ENCODE measurements at regions not wholly inside any gene's neighbourhood (a gene's known extent, or its start where the extent isn't known, plus 50 kb on each side); places are given as distances from the start of the nearest gene placed in this dataset.
"Not testable (repeated sequence)": the region's sequence is repeated elsewhere in the genome, so short reads cannot be mapped to it uniquely, and the experiment has no call there.

DNA sequence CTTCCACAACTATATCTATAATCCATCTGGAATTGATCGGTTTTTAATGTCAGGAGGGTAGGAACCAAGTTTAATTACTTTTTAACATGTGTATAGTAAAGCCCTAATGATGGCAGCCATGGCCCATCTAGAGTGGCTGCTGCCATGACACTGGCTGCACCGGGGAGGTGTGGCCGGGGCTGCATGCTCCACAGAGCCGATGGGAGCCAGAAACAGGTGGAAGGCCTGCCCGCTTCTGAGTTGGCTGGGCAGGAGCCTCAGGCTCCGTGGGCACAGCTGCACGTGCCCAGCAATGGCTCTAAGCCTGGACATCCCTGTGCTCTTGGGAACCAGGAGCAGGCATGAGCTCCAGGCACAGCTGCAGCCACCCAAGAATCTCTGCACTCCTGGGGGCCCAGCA is 73.0 kb downstream of the GBP6 start:
- peak; percentile 36 for DNase-seq (ENCODE audit: low read depth)

DNA sequence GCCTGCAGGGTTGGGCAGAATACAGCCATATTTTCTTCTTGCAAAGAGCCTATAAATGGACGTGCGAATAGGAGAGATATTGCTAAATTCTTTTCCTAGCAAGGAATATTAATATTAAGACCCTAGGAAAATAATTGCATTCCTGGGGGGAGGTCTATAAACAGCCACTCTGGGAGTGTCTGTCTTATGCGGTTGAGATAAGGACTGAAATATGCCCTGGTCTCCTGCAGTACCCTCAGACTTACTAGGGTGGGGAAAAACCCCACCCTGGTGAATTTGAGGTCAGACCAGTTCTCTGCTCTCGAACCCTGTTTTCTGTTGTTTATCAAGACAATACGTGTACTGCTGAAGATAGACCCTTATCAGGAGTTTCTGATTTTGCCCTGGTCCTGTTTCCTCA is 74.4 kb downstream of the GBP6 start:
- not testable (repeated sequence) for DNase-seq (ENCODE audit: low read depth)

DNA sequence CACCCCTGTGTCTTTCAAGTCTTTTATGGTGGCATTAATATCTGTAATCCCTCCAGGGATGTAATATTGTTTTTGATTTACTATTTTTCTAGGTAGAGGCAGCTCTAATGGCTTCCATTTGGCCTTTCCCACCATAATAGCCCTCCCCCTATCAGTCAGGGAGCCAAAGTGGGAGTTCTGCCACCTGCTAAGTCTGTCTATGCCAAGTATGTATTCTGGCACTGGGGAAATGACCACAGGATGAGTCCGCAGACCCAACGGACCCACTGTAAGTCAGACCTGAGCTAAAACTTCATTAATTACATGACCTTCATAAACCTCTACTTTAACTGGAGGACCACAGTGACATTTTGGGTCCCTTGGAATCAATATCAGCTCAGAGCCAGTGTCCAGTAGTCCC is 77.1 kb downstream of the GBP6 start:
- DNase-seq (ENCODE audit: low read depth): peak; percentile 52

DNA sequence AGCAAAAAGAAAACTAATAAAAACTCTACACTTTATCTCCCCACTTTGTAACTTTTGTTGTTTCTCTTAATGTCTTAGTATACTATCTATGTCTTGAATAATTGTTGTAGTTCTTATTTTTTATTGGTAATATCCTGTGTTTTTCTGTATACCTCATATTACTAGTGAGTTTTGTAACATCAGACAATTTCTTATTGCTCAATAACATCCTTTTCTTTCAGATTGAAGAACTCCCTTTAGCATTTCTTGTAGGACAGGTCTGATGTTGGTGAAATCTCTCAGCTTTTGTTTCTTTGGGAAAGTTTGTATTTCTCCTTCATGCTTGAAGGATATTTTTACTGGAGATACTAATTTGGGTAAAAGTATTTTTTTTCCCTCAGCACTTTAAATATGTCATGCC is 79.8 kb upstream of the LRRC8B start:
- no peak for DNase-seq (ENCODE audit: low read depth)

DNA sequence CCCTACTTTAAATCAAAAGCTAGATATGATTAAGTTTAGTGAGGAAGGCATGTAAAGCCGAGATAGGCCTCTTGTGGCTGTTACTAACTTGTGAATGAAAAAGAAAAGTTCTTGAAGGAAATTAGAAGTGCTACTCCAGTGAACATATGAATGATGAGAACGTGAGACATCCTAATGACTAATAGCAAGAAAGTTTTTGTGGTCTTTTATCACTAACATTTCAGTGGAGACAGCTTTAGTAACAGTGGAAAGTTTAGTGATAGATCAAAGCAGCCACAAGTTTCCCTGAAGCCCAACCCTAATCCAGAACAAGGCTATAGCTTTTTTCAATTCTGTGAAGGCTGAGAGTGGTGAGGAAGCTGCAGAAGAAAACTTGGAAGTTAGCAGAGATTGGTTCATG is 73.6 kb upstream of the LRRC8B start:
- peak; percentile 22 for DNase-seq (ENCODE audit: low read depth)

DNA sequence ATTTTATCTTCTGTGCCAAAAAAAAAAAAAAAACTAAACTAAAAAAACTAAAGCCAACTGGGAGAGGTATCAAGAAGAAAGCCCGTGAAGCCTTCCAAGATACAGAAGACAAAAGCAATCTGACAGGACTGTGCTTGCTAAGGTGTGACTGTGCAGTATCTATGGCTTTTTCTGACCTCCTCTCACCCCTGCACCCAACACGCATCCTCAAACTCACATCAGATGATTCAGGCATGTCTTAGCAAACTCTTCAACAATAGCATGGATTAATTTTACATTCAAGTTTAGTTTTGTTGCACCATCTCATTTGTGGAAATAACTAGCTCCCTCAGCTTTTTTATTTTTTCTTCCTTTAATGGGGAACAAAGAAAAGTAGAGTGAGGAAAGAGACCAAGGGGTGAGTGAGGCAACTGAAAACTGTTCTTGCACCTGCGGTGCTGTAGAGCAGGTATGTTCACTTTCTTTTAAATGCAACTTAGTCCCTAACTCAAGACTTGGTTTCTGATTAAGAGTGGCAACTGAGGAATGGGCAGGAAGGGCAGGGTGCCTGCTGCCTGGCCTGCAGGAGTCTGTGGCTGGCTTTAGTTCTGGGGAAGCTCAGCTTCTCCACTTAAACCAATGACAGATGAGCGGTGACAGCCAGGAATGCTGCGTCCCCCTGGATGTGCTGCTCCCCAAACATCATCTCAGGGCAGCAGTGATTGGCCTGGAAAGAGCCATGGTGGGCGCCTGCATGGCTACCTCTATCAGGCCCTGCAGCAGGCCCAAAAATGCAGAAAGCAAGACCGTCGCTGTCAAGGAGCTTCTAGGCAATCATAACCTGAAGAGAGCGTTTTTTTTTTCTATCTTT is 71.3 kb upstream of the LRRC8B start:
- no peak for DNase-seq (ENCODE audit: low read depth)

DNA sequence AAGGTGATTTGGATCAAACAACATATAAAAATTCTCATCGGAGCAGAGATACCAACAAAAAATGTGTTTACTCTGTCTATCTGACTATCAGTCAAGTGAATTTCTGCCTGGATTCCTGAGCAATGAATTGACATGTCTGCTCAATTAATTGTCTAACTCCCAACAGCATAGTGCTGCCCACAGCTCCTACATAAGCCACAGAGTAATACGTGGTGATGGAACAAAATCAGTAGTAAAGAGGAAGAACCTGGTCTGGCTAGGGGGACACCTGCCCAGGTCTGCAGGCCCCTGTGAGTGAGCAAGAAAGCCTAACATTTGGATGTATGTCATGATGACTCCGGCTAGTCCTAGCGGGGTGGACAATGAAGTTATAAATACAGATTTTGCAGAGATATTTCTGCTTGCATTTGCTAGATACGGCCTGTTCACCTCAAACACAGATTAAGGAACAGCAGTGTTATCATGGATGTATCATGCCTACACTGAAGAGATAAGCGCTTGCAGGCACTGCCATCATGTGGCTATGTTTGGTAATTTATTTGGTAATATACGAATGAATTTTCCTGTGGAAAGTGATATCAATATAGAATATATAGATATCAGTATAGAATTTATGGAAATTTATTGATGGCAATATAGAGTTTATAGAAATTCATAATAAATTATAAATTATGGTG is 69.6 kb upstream of the LRRC8B start:
- peak; percentile 53 for DNase-seq (ENCODE audit: low read depth)

DNA sequence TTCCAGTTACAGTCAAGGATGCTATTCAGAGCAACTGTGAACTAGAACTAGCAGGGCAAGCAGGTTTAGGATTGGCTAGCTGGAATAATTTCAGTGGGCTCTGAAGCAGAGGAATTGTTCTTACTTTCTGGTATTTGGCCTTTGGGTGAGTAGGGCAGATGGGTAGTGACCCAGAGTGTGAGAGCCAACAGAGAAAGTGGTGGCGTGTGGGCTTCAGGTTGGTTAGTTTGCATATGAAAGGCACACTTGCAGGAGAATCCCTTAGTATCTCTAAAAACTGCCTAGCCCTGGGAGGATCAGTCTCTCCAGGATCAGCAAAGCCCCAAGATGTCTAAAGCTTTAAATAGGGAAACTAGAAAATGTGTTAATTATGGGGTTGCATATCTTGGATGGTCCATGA is 67.6 kb upstream of the LRRC8B start:
- no peak for DNase-seq (ENCODE audit: low read depth)

DNA sequence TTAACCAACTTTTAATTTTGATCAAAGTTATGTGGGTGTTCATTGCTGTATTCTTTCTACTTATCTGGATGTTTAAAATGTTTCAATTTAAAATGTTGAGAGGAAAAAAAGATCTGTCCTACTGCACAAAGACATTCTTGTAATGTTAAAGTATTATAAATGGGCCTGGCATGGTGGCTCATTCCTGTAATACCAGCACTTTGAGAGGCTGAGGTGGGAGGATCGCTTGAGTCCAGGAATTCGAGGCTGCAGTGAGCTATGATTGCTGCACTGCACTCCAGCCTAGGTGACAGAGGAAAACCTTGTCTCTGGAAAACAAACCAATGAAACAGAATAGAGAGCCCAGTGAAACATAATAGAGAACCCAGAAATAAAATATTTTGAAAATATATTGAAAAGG is 65.5 kb upstream of the LRRC8B start:
- no peak for DNase-seq (ENCODE audit: low read depth)

DNA sequence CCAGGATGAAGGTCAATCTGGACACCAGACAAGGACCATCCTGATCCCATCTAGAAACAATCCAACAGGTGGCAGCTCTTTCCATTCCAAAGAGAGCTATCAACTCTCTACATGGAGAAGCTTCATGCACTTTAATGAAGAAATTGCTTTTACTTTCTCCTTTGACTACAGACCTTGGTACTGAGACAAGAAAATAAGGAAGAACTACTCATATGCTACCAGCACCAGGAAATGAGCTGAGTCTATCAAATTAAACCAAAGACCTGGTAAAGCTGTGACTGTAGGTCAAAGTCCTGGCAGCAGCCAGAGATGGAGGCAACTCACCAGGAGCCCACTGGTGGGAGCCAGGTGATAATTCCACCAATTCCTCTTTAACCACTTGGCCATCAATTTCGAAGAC is 64.3 kb upstream of the LRRC8B start:
- DNase-seq (ENCODE audit: low read depth): no peak

DNA sequence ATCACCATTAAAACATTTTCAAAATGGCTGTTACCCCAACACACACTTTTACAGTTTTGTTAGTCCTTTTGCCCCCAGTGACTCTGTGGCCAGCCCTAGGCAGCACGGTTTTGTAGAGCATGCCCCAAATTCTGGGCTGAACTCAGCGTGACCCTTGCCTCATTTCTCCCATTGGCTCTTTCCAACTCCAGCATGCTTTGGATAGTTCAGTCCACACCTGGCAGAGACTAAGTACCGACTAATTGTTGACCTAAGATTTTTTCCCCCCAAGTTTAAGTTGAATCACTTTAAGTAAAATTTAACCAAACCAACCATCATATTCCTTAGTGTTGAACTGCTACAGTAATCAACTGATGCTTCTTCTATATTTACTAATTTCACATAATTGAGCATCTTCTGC is 62.4 kb upstream of the LRRC8B start:
- no peak for DNase-seq (ENCODE audit: low read depth)

DNA sequence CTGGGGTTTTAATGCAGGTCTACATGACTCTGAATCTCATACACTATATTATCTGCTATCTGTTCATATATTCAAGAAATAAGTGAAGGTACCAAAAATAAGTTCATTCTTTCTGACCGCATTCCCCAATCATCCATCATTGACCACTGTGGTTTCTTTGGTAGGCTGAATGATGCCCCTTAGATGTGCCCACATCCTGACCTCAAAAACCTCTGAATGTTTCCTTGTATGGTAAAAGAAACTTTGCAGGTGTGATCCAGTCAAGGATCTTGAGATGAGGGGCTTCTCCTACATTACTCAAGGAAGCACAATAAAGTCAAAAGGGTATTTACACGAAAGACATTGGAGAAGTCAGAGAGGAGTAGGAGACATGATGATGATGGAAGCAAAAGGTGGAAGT is 60.6 kb upstream of the LRRC8B start:
- DNase-seq (ENCODE audit: low read depth): peak; percentile 32

DNA sequence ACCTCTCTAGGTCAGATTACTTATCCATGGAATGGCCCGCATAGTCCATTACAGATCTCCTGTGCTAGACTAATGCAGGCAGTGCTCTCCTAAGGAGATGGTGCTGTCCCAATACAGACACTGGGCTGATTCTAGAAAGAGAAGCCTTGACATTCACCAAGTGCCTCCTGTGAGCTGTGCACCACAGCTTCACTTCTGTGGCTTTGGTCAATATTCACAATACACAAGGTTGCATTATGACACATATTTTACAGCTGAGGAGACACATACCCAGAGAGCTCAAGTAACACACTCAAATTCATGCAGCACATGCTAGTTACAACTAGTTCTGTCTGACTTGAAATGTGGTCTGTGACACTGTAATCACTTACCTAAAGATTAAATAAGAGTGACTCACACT is 59.4 kb upstream of the LRRC8B start:
- no peak for DNase-seq (ENCODE audit: low read depth)

DNA sequence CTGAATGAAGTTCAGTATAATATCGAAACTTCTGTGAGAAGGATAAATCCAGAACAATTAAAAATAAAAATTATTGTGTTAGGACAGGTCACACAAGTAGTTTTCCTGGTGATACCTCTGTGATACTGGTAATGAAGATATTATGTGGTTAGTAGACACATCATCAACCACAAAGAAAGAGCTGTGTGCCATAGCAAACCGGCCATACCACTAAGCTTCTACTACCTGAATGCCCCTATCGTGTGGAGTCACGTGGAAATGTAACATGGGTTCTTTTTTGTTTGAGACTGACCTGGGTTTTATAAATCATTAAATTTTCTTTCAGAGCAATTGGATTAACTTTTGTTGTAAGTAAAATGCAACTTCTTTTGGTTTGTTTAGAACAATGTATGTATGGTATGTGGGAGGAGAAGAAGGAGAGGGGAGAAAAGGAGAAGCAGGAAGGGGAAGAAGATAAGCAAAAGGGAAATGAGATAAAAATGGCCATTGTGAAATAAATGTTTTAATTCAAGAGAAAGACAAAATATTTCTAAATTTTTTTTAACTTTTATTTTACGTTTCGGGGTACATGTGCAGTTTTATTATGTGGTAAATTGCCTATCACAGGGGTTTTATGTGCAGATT is 58.2 kb upstream of the LRRC8B start:
- no peak for DNase-seq (ENCODE audit: low read depth)

DNA sequence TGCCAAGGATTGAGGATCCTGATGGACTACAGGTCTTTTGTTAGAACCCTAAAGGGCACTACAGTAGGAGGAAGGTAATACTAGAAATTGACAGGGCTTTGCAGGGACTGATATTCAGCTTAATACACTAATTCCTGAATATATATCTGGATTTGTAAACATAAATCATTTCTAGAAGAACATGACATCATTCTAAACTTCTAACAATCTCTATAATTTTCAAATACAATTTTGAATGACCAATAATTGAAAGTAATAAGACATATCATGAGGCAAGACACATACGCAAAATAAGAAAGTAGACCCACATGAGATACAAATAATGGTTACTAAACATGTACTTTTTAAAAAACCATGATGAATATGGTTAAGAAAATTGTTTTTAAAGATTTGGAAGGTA is 52.4 kb upstream of the LRRC8B start:
- DNase-seq (ENCODE audit: low read depth): no peak

DNA sequence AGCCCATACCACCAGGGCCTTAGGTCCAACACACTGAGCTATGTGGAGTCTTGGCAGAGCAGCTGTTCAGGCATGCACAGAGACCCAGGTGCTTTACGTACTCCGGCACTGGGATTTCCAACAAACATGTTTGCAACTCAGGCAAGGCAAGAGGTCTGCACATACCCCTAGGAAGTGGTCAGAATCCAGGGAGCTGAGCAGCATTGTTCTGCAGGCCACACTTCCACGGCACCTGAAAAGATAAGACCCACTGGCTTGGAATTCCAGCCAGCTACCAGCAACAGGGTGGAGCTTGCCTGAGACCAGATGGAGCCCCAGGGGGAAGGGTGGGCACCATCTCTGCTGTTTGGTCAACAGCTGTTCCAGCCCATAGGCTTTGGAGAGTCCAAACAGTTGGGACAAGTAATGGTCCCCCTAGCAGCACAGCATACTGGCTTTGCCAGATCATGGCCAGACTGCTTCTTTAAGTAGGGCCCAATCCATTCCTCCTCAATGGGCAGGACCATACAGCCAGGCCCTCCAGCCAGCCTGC is 51.7 kb upstream of the LRRC8B start:
- no peak for DNase-seq (ENCODE audit: low read depth)

Data from myocyte (in vitro differentiated cells).